HEK293 (cell line): ENCODE measurements at regions not wholly inside any gene's neighbourhood (a gene's known extent, or its start where the extent isn't known, plus 50 kb on each side); places are given as distances from the start of the nearest gene placed in this dataset.

Experiments
- PRDM1 ChIP-seq: fragments of 450-650 bp; formaldehyde crosslinking; IDR thresholded peaks from 2 replicates; pipeline ENCODE4; 2016; ENCODE audit warnings: missing biosample characterization, missing genetic modification characterization
- RBAK ChIP-seq: fragments of 450-650 bp; formaldehyde crosslinking; IDR thresholded peaks from 2 replicates; pipeline ENCODE4 v1.5.1; 2016; ENCODE audit warnings: missing biosample characterization, missing genetic modification characterization
- SALL2 ChIP-seq: fragments of 450-650 bp; formaldehyde crosslinking; IDR thresholded peaks from 2 replicates; pipeline ENCODE4 v1.5.0; 2017; ENCODE audit warnings: missing biosample characterization, mild to moderate bottlenecking, missing genetic modification characterization, borderline replicate concordance
- SETDB1 ChIP-seq: IDR thresholded peaks from one replicate; pipeline ENCODE4 v1.6.1; 2017; ENCODE audit warnings: mild to moderate bottlenecking, low read length, moderate library complexity, mixed read lengths; ENCODE audit not compliant: insufficient read length
- YY1 ChIP-seq: fragments of 450-650 bp; formaldehyde crosslinking; IDR thresholded peaks from 2 replicates; pipeline ENCODE4 v1.5.1; 2018; ENCODE audit warnings: missing biosample characterization, missing genetic modification characterization
- ZBTB20 ChIP-seq: fragments of 450-650 bp; formaldehyde crosslinking; IDR thresholded peaks from 2 replicates; pipeline ENCODE4 v1.5.1; 2016; ENCODE audit warnings: missing biosample characterization, missing genetic modification characterization
- ZBTB8A ChIP-seq: fragments of 450-650 bp; formaldehyde crosslinking; IDR thresholded peaks from 2 replicates; pipeline ENCODE4 v1.5.1; 2016; ENCODE audit warnings: missing biosample characterization, missing genetic modification characterization
- ZNF18 ChIP-seq: fragments of 450-650 bp; formaldehyde crosslinking; IDR thresholded peaks from 2 replicates; pipeline ENCODE4 v1.5.1; 2016; ENCODE audit warnings: missing biosample characterization, missing genetic modification characterization
- ZSCAN30 ChIP-seq: fragments of 450-650 bp; IDR thresholded peaks from 2 replicates; pipeline ENCODE4 v1.5.1; 2018; ENCODE audit warnings: missing biosample characterization, mild to moderate bottlenecking, missing genetic modification characterization, moderate library complexity
- TF ChIP-seq, protein P1 (sequence below): fragments of 450-650 bp; formaldehyde crosslinking; IDR thresholded peaks from 2 replicates; pipeline ENCODE4 v1.5.1; 2016; ENCODE audit warnings: missing biosample characterization, missing genetic modification characterization
- TF ChIP-seq, protein P2 (sequence below): fragments of 450-650 bp; formaldehyde crosslinking; IDR thresholded peaks from 2 replicates; pipeline ENCODE4 v1.5.1; 2016; ENCODE audit warnings: missing biosample characterization, missing genetic modification characterization

GRCh38 chrX:57752866-57753265, 72.8 kb upstream of the NLRP2B start:
- TF ChIP-seq, protein P1, sequence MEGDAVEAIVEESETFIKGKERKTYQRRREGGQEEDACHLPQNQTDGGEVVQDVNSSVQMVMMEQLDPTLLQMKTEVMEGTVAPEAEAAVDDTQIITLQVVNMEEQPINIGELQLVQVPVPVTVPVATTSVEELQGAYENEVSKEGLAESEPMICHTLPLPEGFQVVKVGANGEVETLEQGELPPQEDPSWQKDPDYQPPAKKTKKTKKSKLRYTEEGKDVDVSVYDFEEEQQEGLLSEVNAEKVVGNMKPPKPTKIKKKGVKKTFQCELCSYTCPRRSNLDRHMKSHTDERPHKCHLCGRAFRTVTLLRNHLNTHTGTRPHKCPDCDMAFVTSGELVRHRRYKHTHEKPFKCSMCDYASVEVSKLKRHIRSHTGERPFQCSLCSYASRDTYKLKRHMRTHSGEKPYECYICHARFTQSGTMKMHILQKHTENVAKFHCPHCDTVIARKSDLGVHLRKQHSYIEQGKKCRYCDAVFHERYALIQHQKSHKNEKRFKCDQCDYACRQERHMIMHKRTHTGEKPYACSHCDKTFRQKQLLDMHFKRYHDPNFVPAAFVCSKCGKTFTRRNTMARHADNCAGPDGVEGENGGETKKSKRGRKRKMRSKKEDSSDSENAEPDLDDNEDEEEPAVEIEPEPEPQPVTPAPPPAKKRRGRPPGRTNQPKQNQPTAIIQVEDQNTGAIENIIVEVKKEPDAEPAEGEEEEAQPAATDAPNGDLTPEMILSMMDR (tag by site-specific recombination) = no peak
- no peak for TF ChIP-seq ZBTB8A (tag by site-specific recombination)
- TF ChIP-seq RBAK (tag by site-specific recombination) = no peak
- TF ChIP-seq SALL2 = no peak
- TF ChIP-seq ZSCAN30 (tag by site-specific recombination) = no peak
- no peak for TF ChIP-seq SETDB1
- no peak for TF ChIP-seq ZNF18
- no peak for TF ChIP-seq ZBTB20 (tag by site-specific recombination)
- TF ChIP-seq, protein P2, sequence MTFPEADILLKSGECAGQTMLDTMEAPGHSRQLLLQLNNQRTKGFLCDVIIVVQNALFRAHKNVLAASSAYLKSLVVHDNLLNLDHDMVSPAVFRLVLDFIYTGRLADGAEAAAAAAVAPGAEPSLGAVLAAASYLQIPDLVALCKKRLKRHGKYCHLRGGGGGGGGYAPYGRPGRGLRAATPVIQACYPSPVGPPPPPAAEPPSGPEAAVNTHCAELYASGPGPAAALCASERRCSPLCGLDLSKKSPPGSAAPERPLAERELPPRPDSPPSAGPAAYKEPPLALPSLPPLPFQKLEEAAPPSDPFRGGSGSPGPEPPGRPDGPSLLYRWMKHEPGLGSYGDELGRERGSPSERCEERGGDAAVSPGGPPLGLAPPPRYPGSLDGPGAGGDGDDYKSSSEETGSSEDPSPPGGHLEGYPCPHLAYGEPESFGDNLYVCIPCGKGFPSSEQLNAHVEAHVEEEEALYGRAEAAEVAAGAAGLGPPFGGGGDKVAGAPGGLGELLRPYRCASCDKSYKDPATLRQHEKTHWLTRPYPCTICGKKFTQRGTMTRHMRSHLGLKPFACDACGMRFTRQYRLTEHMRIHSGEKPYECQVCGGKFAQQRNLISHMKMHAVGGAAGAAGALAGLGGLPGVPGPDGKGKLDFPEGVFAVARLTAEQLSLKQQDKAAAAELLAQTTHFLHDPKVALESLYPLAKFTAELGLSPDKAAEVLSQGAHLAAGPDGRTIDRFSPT = no peak
- no peak for TF ChIP-seq YY1 (tag by site-specific recombination)
- no peak for TF ChIP-seq PRDM1
